ENCODE measurements at regions not wholly inside any gene's neighbourhood (a gene's known extent, or its start where the extent isn't known, plus 50 kb on each side); places are given as distances from the start of the nearest gene placed in this dataset.

DNA sequence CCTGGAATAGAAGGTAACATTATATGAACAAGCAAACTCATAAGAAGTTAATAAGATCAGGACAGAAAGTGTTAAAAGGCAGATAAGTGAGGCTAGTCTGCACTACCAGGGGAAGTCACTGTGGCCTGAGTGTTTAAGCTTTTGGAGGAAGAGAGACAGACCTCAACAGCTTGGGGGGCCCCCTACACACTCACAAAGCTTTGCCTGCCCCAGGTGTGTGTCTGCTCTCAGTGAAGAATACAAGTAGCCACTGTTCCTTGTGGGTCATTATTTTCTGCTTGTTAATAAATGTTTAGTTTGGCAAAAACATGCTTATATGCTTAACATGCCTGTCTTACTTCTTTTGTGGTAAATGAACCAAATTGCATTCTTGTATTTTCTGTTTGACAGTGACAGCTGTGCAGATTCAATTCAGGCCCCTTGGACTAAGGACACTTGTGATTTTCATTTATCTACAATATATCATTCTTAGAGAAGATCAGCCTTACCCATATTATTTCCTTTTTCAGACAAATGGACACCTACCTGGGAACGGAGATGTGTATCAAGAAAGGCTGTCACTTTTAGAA, 50.7 kb upstream of the C12orf71 start:
- no peak for TF ChIP-seq EZH2 (IDR thresholded peaks at IDR 0.05; ENCODE audit: borderline replicate concordance, low read length)
- TF ChIP-seq CTCF (IDR thresholded peaks at IDR 0.05; ENCODE audit: low read length) = no peak

All from OCI-LY1 (cell line).